ENCODE measurements at regions not wholly inside any gene's neighbourhood (a gene's known extent, or its start where the extent isn't known, plus 50 kb on each side); places are given as distances from the start of the nearest gene placed in this dataset.

- TF ChIP-seq POLR2A (IDR thresholded peaks at IDR 0.05) = no peak
- TF ChIP-seq CTCF (IDR thresholded peaks at IDR 0.05) = no peak
Measured at GRCh38 chr4:176856421-176856820, 63.7 kb upstream of the VEGFC start.
